ENCODE measurements at regions not wholly inside any gene's neighbourhood (a gene's known extent, or its start where the extent isn't known, plus 50 kb on each side); places are given as distances from the start of the nearest gene placed in this dataset.

- TF ChIP-seq CTCF (IDR thresholded peaks at IDR 0.05; ENCODE audit: control extremely low read depth, extremely low read depth, low read depth, missing control alignments) = no peak
- no peak for DNase-seq (ENCODE audit: extremely low spot score)
- CTCF ChIA-PET = interaction anchor here (1.0 to 2.5 kb wide), 2 partner anchors 21 to 39 kb away, joined by 3 to 6 read pairs; no protein-coding TSS in a partner anchor
- POLR2A ChIA-PET = no interaction called here
Measured at GRCh38 chr17:79669861-79670260, 59.0 kb upstream of the RBFOX3 start.

GRCh38 chr17:79668344-79669250, 57.7 kb upstream of the RBFOX3 start:
- POLR2A ChIA-PET = no interaction called here
- CTCF ChIA-PET = interaction anchor here (2.5 kb wide), 1 partner anchor 40 kb away, joined by 6 read pairs; no protein-coding TSS in a partner anchor
- no peak for TF ChIP-seq CTCF (IDR thresholded peaks at IDR 0.05; ENCODE audit: control extremely low read depth, extremely low read depth, low read depth, missing control alignments)
- no peak for DNase-seq (ENCODE audit: extremely low spot score)

GRCh38 chr17:79667746-79668145, 56.9 kb upstream of the RBFOX3 start:
- ChIA-PET POLR2A (no interaction called here), CTCF (no interaction called here)
- no peak for TF ChIP-seq CTCF (IDR thresholded peaks at IDR 0.05; ENCODE audit: control extremely low read depth, extremely low read depth, low read depth, missing control alignments)
- no peak for DNase-seq (ENCODE audit: extremely low spot score)

GRCh38 chr17:79667121-79667715, 56.4 kb upstream of the RBFOX3 start:
- ChIA-PET POLR2A (no interaction called here), CTCF (no interaction called here)
- TF ChIP-seq CTCF (IDR thresholded peaks at IDR 0.05; ENCODE audit: control extremely low read depth, extremely low read depth, low read depth, missing control alignments) = no peak
- no peak for DNase-seq (ENCODE audit: extremely low spot score)

- ChIA-PET CTCF (interaction anchor here (0.6 kb wide), 1 partner anchor 207 kb away, joined by 3 read pairs; no protein-coding TSS in a partner anchor), POLR2A (no interaction called here)
- no peak for TF ChIP-seq CTCF (IDR thresholded peaks at IDR 0.05; ENCODE audit: control extremely low read depth, extremely low read depth, low read depth, missing control alignments)
- DNase-seq (ENCODE audit: extremely low spot score) = no peak
Measured at GRCh38 chr17:79666111-79666510, 55.3 kb upstream of the RBFOX3 start.

- DNase-seq (ENCODE audit: extremely low spot score) = no peak
- TF ChIP-seq CTCF (IDR thresholded peaks at IDR 0.05; ENCODE audit: control extremely low read depth, extremely low read depth, low read depth, missing control alignments) = no peak
- POLR2A ChIA-PET = no interaction called here
- CTCF ChIA-PET = no interaction called here
Measured at GRCh38 chr17:79664930-79665737, 54.3 kb upstream of the RBFOX3 start.
